Testis (tissue), 2 donors: ENCODE measurements at regions not wholly inside any gene's neighbourhood (a gene's known extent, or its start where the extent isn't known, plus 50 kb on each side); places are given as distances from the start of the nearest gene placed in this dataset.

Experiments used
- CTCF ChIP-seq, 3 experiments: fragments of 450-650 bp in 2 of 3; fragments of 200-600 bp in 1 of 3; sonication (generic) in 1 of 3; IDR thresholded peaks; one replicate each; pipeline ENCODE4 v1.5.1; 2016 to 2019; ENCODE audit warnings: antibody characterized with exemption in 3 of 3, mild to moderate bottlenecking in 2 of 3, moderate library complexity in 1 of 3
- POLR2A ChIP-seq: fragments of 450-650 bp; IDR thresholded peaks from one replicate; pipeline ENCODE4 v1.6.1; 2017; ENCODE audit warnings: antibody characterized with exemption, mild to moderate bottlenecking, moderate library complexity

- no peak for TF ChIP-seq CTCF (IDR thresholded peaks at IDR 0.05)
- TF ChIP-seq POLR2A = no peak
These were observed 128.9 kb upstream of the IL12B start for GRCh38 chr5:159459132-159459627.
